ENCODE measurements at regions not wholly inside any gene's neighbourhood (a gene's known extent, or its start where the extent isn't known, plus 50 kb on each side); places are given as distances from the start of the nearest gene placed in this dataset.
"Not testable (repeated sequence)": the region's sequence is repeated elsewhere in the genome, so short reads cannot be mapped to it uniquely, and the experiment has no call there.

DNA sequence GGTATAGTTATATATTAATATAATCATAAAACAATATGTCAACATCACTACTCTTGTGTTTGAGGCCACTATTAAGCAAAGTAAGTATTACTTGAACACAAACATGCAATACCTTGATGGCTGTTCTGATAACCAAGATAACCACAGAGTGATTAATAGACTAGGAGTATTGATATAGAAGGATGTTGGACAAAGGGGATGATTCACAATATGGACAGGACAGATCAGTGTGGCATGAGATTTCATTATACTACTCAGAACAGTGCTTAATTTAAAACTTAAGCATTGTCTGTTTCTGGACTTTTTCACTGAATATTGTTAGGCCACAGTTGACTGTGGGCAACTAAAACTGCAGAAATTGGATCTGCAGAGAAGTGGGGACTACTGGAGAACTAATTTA is 384.2 kb downstream of the SLITRK1 start:
- H3K27ac Mint-ChIP-seq (ENCODE audit: low read depth) = no peak overlapping the region
- H3K4me1 Mint-ChIP-seq = no peaks in the 10 kb centered on the region
- H3K36me3 Mint-ChIP-seq (ENCODE audit: insufficient read depth) = no peaks in the 10 kb centered on the region
- DNase-seq (ENCODE audit: low spot score in 2 of 2) = no peak
- H3K9me3 Mint-ChIP-seq = peaks cover 24% of the 10 kb centered on the region
- ATAC-seq (replicated peaks; ENCODE audit: extremely low read depth, poor library complexity, severe bottlenecking) = no peak
- no peaks in the 10 kb centered on the region for H3K27me3 Mint-ChIP-seq
- no peak overlapping the region for H3K4me3 Mint-ChIP-seq

DNA sequence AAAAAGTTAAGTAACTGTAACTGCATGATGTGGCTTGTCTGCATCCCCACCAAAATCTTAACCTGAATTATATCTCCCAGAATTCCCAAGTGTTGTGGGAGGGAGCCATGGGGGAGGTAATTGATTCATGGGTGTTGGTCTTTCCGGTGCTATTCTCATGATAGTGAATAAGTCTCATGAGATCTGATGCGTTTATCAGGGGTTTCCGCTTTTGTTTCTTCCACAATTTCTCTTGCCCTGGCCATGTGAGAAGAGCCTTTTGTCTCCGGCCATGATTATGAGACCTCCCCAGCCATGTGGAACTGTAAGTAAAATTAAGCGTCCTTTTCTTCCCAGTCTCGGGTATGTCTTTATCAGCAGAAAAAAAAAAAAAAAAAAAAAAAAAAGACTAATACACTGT is 385.8 kb downstream of the SLITRK1 start:
- Mint-ChIP-seq H3K27me3 (no peaks in the 10 kb centered on the region), H3K9me3 (peaks cover 18% of the 10 kb centered on the region), H3K4me1 (no peaks in the 10 kb centered on the region), H3K27ac (ENCODE audit: low read depth) (no peak overlapping the region), H3K4me3 (no peak overlapping the region), H3K36me3 (ENCODE audit: insufficient read depth) (no peaks in the 10 kb centered on the region)
- ATAC-seq (replicated peaks; ENCODE audit: extremely low read depth, poor library complexity, severe bottlenecking) (no peak), DNase-seq (ENCODE audit: low spot score in 2 of 2) (no peak)

DNA sequence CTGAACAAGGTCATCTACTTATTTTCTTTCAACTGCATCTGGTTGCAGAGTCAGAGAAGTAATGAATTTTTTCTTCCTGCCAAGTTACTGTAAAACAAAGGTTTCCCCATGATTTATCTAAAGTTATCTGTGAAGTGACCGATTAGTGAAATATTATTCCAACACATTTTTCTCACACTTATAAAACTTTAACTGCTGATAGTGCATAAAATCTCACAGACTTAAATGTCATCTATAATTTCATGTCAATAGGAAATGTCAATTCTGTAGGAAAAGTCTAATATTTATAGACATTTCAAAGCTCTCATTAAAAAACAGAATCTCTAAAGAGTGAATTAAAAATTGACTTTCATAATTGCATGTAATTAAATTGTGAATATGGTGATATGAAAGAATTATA is 397.2 kb downstream of the SLITRK1 start:
- Mint-ChIP-seq H3K27me3 (no peaks in the 10 kb centered on the region), H3K4me3 (no peak overlapping the region), H3K27ac (ENCODE audit: low read depth) (no peak overlapping the region), H3K4me1 (no peaks in the 10 kb centered on the region), H3K36me3 (ENCODE audit: insufficient read depth) (peaks cover 2% of the 10 kb centered on the region), H3K9me3 (peaks cover 6% of the 10 kb centered on the region)
- no peak for ATAC-seq (replicated peaks; ENCODE audit: extremely low read depth, poor library complexity, severe bottlenecking)
- no peak for DNase-seq (ENCODE audit: low spot score in 2 of 2)

DNA sequence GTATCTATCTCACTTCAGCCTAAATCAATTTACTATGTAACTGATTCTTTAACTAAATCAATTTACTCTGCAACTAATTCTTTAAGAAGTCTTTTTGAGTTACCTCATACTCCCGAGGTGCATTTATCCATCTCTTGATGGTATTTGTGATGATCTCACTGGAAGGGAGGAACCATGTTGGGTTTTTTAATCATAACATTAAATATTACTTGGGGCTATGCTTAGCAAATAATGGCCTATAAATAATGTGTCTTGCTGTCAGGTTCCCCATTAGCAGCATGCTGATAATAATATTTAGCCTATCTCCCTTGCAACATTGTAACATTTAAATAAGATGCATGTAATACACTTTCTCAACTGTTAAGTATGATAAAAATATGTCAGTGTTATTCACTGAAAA is 411.3 kb downstream of the SLITRK1 start:
- DNase-seq (ENCODE audit: low spot score in 2 of 2) (no peak), ATAC-seq (replicated peaks; ENCODE audit: extremely low read depth, poor library complexity, severe bottlenecking) (no peak)
- Mint-ChIP-seq H3K27ac (ENCODE audit: low read depth) (no peak overlapping the region), H3K36me3 (ENCODE audit: insufficient read depth) (no peaks in the 10 kb centered on the region), H3K9me3 (peaks cover 21% of the 10 kb centered on the region), H3K27me3 (no peaks in the 10 kb centered on the region), H3K4me1 (no peaks in the 10 kb centered on the region), H3K4me3 (no peak overlapping the region)

DNA sequence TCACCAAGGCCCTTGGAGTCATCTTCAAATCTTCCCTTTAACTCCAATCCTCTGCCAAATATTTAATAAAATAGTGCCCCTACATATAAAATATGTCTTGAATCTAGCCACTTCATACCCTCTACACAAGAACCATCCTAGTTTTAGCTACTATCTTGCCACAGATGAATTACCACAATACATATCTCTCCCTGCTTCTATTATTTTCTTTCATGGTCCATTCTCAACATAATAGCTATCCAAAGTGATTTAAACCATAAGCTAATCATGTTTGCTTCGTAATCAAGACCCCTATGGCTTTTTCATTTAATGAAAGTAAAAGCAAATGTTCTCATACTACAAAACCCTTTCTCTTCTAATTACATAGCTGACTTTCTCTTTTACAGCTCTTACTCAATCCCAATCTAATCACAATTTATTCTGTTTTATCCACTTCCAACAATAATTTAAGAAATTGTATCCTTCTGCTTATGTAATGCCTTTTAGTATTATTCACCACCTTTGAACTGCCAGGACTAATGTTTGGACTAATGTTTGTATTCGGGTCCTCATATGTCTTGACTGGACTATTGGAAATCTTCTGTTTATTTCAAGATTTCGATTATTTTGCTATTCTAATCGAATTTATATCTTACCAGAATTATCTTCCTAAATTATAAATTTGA is 412.0 kb downstream of the SLITRK1 start:
- H3K27me3 Mint-ChIP-seq = no peaks in the 10 kb centered on the region
- ATAC-seq (replicated peaks; ENCODE audit: extremely low read depth, poor library complexity, severe bottlenecking) = no peak
- peaks cover 24% of the 10 kb centered on the region for H3K9me3 Mint-ChIP-seq
- H3K27ac Mint-ChIP-seq (ENCODE audit: low read depth) = no peak overlapping the region
- H3K4me1 Mint-ChIP-seq = no peaks in the 10 kb centered on the region
- H3K36me3 Mint-ChIP-seq (ENCODE audit: insufficient read depth) = no peaks in the 10 kb centered on the region
- no peak overlapping the region for H3K4me3 Mint-ChIP-seq
- no peak for DNase-seq (ENCODE audit: low spot score in 2 of 2)

DNA sequence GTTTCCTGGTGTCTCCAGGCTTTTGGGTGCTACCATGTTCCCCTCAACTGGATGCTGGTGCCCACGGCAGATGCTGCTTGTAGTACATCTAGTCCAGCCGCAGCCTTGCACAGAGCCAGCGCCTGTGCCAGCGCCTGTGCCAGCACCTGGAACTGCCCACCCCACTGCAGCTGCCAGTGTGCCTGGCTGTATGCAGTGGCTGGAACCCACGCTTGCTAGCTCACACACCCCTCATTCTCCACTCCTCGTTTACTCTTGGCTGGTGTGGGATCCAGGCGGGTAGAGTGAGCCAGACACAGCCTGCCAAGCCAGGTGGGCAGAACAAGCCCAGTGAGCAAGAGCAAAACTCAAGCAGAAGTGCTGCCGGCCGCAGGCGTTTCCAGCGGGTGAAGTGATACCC is 428.6 kb downstream of the SLITRK1 start:
- DNase-seq (ENCODE audit: low spot score in 2 of 2) (no peak), ATAC-seq (replicated peaks; ENCODE audit: extremely low read depth, poor library complexity, severe bottlenecking) (no peak)
- H3K9me3 Mint-ChIP-seq = no peaks in the 10 kb centered on the region
- H3K27me3 Mint-ChIP-seq = no peaks in the 10 kb centered on the region
- no peaks in the 10 kb centered on the region for H3K4me1 Mint-ChIP-seq
- no peaks in the 10 kb centered on the region for H3K36me3 Mint-ChIP-seq (ENCODE audit: insufficient read depth)
- no peak overlapping the region for H3K4me3 Mint-ChIP-seq
- H3K27ac Mint-ChIP-seq (ENCODE audit: low read depth) = no peak overlapping the region

DNA sequence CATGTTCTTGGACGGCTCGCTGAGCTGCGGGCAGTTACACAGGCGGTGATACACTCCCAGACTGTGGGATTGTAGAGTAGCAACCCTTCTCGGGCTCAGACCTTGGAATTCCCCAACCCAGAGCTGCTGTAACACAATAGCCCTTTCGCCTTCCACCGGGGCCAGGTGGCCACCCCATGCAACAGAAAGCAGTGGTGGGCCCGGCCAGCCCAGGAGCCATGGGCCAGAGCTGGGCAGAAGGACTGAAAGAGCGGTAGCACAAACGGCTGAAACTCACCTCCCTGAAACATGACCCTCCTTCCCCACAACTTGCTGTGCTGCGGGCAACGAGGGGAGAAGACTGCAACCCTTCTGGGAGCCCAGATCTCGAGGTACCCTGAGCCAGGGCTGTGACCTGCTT is 429.0 kb downstream of the SLITRK1 start:
- Mint-ChIP-seq H3K27me3 (no peaks in the 10 kb centered on the region), H3K4me3 (no peak overlapping the region), H3K36me3 (ENCODE audit: insufficient read depth) (no peaks in the 10 kb centered on the region), H3K9me3 (no peaks in the 10 kb centered on the region), H3K4me1 (no peaks in the 10 kb centered on the region), H3K27ac (ENCODE audit: low read depth) (no peak overlapping the region)
- ATAC-seq (replicated peaks; ENCODE audit: extremely low read depth, poor library complexity, severe bottlenecking) (no peak), DNase-seq (ENCODE audit: low spot score in 2 of 2) (no peak)

DNA sequence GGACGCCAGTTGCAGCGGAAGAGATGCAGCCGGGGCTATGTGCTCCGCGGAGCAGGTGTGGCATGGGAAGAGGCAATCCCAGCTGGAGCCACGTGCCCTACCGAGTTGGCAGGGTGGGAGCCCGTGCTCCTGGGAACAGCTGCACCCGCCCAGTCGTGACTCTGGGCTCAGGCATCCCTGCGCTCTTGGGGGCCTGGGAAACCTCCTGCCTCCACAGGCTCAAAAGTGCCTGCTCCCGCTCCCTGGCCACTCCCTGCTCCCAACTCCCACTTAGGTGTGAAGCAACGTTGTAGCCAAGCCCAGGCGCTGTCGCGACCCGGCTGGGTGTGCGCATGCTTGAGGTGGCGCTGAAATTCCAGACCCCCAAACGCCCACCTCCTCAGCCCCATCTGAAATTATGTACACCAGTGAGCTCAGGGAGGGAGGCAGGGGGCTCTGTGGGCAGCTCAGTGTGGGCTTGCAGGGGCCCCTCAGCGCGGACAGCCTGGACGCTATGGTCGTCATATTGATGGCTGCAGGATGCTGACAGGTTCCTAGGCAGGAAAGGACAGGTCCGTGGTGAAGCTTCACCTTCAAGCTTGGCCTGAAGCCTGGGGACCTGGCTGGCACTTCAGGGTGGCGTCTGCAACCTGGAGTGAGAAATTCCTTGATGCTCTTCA is 429.9 kb downstream of the SLITRK1 start:
- no peaks in the 10 kb centered on the region for H3K36me3 Mint-ChIP-seq (ENCODE audit: insufficient read depth)
- DNase-seq (ENCODE audit: low spot score in 2 of 2) = no peak
- no peak for ATAC-seq (replicated peaks; ENCODE audit: extremely low read depth, poor library complexity, severe bottlenecking)
- no peak overlapping the region for H3K27ac Mint-ChIP-seq (ENCODE audit: low read depth)
- no peaks in the 10 kb centered on the region for H3K9me3 Mint-ChIP-seq
- no peaks in the 10 kb centered on the region for H3K4me1 Mint-ChIP-seq
- no peak overlapping the region for H3K4me3 Mint-ChIP-seq
- H3K27me3 Mint-ChIP-seq = no peaks in the 10 kb centered on the region

DNA sequence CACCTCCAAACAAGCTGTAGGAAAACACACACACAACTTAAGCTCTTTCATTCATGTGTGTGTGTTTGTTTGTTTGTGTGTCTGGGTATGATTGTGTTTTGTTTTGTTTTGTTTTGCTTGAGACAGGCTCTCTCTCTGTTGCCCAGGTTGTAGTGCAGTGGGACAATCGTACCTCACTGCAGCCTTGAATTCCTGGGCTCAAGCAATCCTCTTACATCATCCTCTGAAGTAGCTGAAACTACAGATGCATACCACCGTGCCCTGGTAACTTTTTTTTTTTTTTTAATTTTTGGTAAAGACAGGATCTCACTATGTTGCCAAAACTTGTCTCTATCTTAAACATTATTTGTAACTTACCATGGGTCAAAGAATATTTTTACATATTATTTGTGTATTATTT is 431.7 kb downstream of the SLITRK1 start:
- H3K4me1 Mint-ChIP-seq = no peaks in the 10 kb centered on the region
- H3K9me3 Mint-ChIP-seq = no peaks in the 10 kb centered on the region
- ATAC-seq (replicated peaks; ENCODE audit: extremely low read depth, poor library complexity, severe bottlenecking) = no peak
- DNase-seq (ENCODE audit: low spot score in 2 of 2) = no peak
- no peaks in the 10 kb centered on the region for H3K27me3 Mint-ChIP-seq
- H3K36me3 Mint-ChIP-seq (ENCODE audit: insufficient read depth) = no peaks in the 10 kb centered on the region
- H3K4me3 Mint-ChIP-seq = no peak overlapping the region
- no peak overlapping the region for H3K27ac Mint-ChIP-seq (ENCODE audit: low read depth)

DNA sequence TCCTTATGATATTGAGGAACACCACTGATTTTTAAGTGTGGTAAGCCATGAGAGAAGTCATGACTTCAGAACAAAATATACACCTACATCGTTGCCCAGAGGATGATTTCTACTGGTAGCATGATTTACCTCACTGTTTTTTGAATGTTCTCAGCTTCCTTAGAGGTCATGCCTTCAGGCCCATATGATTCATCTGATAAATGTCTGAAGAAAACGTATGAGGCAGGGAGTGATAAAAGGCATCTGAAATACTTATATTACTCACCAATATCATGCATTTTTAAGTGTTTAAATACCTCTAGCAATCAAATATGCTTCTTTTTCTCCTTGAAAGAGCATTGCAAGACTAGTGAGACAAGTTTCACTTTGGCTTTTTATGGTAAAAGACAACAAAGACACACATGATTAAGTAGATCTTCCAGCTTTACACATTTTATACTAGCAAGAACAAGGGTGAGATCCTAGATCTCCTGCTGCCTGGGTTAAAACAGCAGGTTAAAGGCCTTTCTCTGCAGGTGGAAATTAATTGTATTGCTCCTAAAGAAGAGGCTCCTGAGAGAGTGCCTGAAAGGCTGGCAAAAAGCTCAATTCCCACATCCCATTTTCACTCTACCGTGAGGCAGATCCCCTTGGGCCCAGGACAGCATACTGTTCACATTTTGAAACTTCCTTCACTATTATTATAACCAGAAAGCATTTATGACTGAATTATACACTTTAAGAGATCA is 432.4 kb downstream of the SLITRK1 start:
- DNase-seq (ENCODE audit: low spot score in 2 of 2) = no peak
- no peaks in the 10 kb centered on the region for H3K27me3 Mint-ChIP-seq

DNA sequence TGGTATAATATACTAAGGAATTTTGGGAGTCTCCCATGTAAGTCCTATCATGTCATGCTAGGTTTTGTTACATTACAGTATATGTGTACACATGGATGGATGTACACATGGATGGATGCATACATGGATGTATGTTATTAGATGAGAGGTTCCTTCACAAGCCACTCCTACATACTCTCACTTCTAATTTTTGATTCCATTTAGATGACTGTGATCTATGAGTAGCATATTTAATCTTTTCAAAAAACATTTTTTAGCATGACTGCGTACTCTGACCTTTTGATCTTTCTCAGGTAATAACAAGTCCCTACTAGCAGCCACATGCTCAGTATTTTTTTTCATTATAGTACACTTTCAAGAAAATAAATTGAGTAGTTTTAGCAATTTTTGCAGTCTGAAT is 441.8 kb downstream of the SLITRK1 start:
- no peak overlapping the region for H3K4me3 Mint-ChIP-seq
- peaks cover 28% of the 10 kb centered on the region for H3K9me3 Mint-ChIP-seq
- H3K36me3 Mint-ChIP-seq (ENCODE audit: insufficient read depth) = no peaks in the 10 kb centered on the region
- H3K4me1 Mint-ChIP-seq = no peaks in the 10 kb centered on the region
- no peak overlapping the region for H3K27ac Mint-ChIP-seq (ENCODE audit: low read depth)
- no peak for DNase-seq (ENCODE audit: low spot score in 2 of 2)
- no peak for ATAC-seq (replicated peaks; ENCODE audit: extremely low read depth, poor library complexity, severe bottlenecking)
- no peaks in the 10 kb centered on the region for H3K27me3 Mint-ChIP-seq

More for the DNA sequence above, 432.4 kb downstream of the SLITRK1 start:
- Mint-ChIP-seq H3K4me1 (no peaks in the 10 kb centered on the region), H3K9me3 (no peaks in the 10 kb centered on the region), H3K36me3 (ENCODE audit: insufficient read depth) (no peaks in the 10 kb centered on the region), H3K27ac (ENCODE audit: low read depth) (no peak overlapping the region), H3K4me3 (no peak overlapping the region)
- no peak for ATAC-seq (replicated peaks; ENCODE audit: extremely low read depth, poor library complexity, severe bottlenecking)

DNA sequence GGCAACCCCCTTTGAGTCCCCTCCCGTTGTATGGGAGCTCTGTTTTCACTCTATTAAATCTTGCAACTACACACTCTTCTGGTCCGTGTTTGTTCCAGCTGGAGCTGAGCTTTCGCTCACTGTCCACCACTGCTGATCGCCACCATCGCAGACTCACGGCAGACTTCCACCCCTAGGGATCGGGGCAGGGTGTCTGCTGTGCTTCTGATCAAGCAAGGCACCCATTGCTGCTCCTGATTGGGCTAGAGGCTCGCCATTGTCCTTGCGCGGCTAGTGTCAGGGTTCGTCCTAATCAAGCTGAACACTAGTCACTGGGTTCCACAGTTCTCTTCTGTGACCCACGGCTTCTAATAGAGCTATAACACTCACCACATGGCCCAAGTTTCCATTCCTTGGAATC is 442.8 kb downstream of the SLITRK1 start:
- H3K27ac Mint-ChIP-seq (ENCODE audit: low read depth); H3K27me3 Mint-ChIP-seq; H3K4me1 Mint-ChIP-seq; DNase-seq (ENCODE audit: low spot score in 2 of 2); H3K36me3 Mint-ChIP-seq (ENCODE audit: insufficient read depth); H3K4me3 Mint-ChIP-seq; ATAC-seq (replicated peaks; ENCODE audit: extremely low read depth, poor library complexity, severe bottlenecking): not testable (repeated sequence)
- peaks cover 28% of the 10 kb centered on the region for H3K9me3 Mint-ChIP-seq

DNA sequence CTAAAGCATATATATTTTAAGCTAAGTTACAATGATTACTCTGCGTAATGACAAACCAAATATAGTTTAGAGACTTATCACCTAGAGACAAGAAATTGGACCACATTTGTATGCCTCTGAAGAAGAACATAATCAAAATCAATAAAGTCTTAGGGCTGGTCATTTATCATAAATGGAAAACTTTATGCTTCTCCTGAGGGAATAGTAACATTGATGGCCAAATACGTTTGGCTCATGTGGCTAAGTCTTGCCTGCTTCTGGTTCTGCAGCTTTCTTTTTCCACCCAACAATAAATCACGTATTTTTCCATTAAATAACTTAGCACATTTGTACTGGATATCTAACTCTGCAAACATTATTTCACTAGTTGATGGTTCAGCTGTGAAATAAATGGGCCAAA is 458.4 kb downstream of the SLITRK1 start:
- DNase-seq (ENCODE audit: low spot score in 2 of 2) (no peak), ATAC-seq (replicated peaks; ENCODE audit: extremely low read depth, poor library complexity, severe bottlenecking) (no peak)
- no peak overlapping the region for H3K4me3 Mint-ChIP-seq
- H3K36me3 Mint-ChIP-seq (ENCODE audit: insufficient read depth) = no peaks in the 10 kb centered on the region
- no peaks in the 10 kb centered on the region for H3K4me1 Mint-ChIP-seq
- no peak overlapping the region for H3K27ac Mint-ChIP-seq (ENCODE audit: low read depth)
- H3K27me3 Mint-ChIP-seq = no peaks in the 10 kb centered on the region
- H3K9me3 Mint-ChIP-seq = peaks cover 16% of the 10 kb centered on the region
